ENCODE measurements at regions not wholly inside any gene's neighbourhood (a gene's known extent, or its start where the extent isn't known, plus 50 kb on each side); places are given as distances from the start of the nearest gene placed in this dataset.

DNA sequence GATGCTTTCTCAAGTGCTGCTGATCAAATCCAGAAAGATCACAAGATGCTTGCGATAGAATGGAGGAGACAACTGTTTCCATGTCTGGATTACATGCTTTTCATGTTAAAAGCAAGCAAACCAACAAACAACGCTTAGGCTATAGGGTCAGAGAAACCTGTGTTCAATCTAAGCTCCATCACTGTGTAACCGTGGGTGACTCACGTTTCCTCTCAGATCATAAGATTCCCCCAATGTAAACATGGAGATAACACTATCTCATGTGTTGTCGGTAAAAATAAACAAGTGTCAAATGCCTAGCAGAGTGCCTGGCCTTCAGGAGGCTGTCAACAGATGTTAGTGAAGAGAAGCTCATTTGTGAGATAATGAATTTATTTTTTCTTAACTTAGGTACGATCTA is 907.8 kb downstream of the NTRK3 start:
- TF ChIP-seq CTCF (IDR thresholded peaks at IDR 0.05) (no peak), POLR2AphosphoS5 (IDR thresholded peaks at IDR 0.05) (no peak)

Measured in breast epithelium (tissue), 3 donors.